ENCODE measurements at regions not wholly inside any gene's neighbourhood (a gene's known extent, or its start where the extent isn't known, plus 50 kb on each side); places are given as distances from the start of the nearest gene placed in this dataset.

DNA sequence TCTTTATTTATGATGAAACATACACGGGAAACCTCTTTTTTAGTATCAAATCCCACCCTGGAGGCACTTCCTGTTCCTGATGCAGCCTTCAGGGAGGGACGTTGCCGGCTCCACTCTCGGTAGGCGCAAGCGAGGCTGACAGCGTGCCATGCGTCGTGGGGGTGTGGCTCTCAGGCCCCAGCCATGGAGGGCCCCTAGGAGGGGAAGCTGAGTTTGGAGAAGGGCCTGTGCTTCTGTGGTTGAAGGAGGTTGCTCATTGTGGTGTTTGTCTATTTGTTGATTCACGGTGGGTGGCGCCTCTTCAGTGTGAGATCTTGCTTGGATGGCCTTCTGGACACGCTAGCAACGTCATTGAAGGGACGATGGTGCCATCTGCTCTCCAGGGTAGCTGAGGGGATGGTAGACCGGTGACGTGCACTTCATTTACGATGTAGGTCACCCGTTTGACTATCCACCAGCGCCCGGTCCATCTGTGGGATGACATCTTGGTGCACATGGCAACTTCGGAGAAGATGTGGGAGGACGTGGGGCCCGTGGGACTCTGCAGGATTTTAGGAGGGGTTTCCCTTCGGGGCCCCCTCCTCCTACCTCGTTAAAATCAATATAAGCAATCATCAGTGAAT lies 126.3 kb upstream of the RTL1 start (continued):
- TF ChIP-seq ZBTB33 (IDR thresholded peaks at IDR 0.05; ENCODE audit: borderline replicate concordance, low read depth): no peak

GRCh38 chr14:101030586-101030985 lies 127.1 kb upstream of the RTL1 start:
- CTCF ChIA-PET: no interaction called here
- no peaks in the 10 kb centered on the region for H3K36me3 ChIP-seq (replicated peaks in 1 of 2; ENCODE audit: control insufficient read depth in 1 of 2, insufficient read depth in 2 of 2, low read length in 1 of 2)
- WGBS (ENCODE audit: low lambda C conversion rate): 89% methylated on average over 3 of the region's 14 CpGs
- no peak for TF ChIP-seq JUND (IDR thresholded peaks at IDR 0.05)
- TF ChIP-seq ZBTB33 (IDR thresholded peaks at IDR 0.05; ENCODE audit: borderline replicate concordance, low read depth): no peak
- TF ChIP-seq EP300 (IDR thresholded peaks at IDR 0.05; ENCODE audit: borderline replicate concordance in 1 of 2, low read depth in 1 of 2, low read length in 1 of 2): no peak
- no peak for TF ChIP-seq CTCF (IDR thresholded peaks at IDR 0.05)
- TF ChIP-seq IRF3 (IDR thresholded peaks at IDR 0.05; ENCODE audit: low read depth, low read length): no peak
- no peak for TF ChIP-seq RAD21 (IDR thresholded peaks at IDR 0.05; ENCODE audit: low read length)
- TF ChIP-seq USF1 (IDR thresholded peaks at IDR 0.05; ENCODE audit: borderline replicate concordance, low read depth): no peak
- TF ChIP-seq EZH2phosphoT487 (IDR thresholded peaks at IDR 0.05; ENCODE audit: borderline replicate concordance, low read depth): no peak
- no peak for TF ChIP-seq FOXM1 (IDR thresholded peaks at IDR 0.05; ENCODE audit: low read depth)
- TF ChIP-seq REST (IDR thresholded peaks at IDR 0.05; ENCODE audit: low read depth, low read length): no peak
- TF ChIP-seq POLR2AphosphoS5 (IDR thresholded peaks at IDR 0.05; ENCODE audit: low read depth, low read length): no peak
- no peak for TF ChIP-seq ELF1 (IDR thresholded peaks at IDR 0.05)
- no peak for TF ChIP-seq RXRA (IDR thresholded peaks at IDR 0.05; ENCODE audit: borderline replicate concordance, low read depth)
- no peak for TF ChIP-seq GATA2 (CRISPR knock-in tag; IDR thresholded peaks at IDR 0.05)
- TF ChIP-seq GABPA (IDR thresholded peaks at IDR 0.05; ENCODE audit: low read depth): no peak
- no peak for TF ChIP-seq FOXJ3 (CRISPR knock-in tag; IDR thresholded peaks at IDR 0.05)
- no peak for TF ChIP-seq MAX (IDR thresholded peaks at IDR 0.05; ENCODE audit: low read depth)
- no peak for TF ChIP-seq FOSL2 (IDR thresholded peaks at IDR 0.05; ENCODE audit: borderline replicate concordance, low read depth)
- no peak for TF ChIP-seq SIN3A (IDR thresholded peaks at IDR 0.05; ENCODE audit: borderline replicate concordance, low read depth, low read length)

More at GRCh38 chr14:101030586-101030985, 127.1 kb upstream of the RTL1 start:
- no peaks in the 10 kb centered on the region for H3K79me2 ChIP-seq (ENCODE audit: insufficient read depth)
- no peaks in the 10 kb centered on the region for H3F3A ChIP-seq (replicated peaks; ENCODE audit: insufficient read depth)
- H3K9me2 ChIP-seq: no peaks in the 10 kb centered on the region
- no peaks in the 10 kb centered on the region for H3K27me3 ChIP-seq (ENCODE audit: insufficient read depth)
- H3K4me1 ChIP-seq (ENCODE audit: control insufficient read depth in 1 of 2, insufficient read depth in 2 of 2, low read depth in 1 of 2, low read length in 1 of 2): no peaks in the 10 kb centered on the region
- POLR2A ChIA-PET: no interaction called here
- H3K9me3 ChIP-seq: no peaks in the 10 kb centered on the region
- no peak overlapping the region for H3K4me2 ChIP-seq
- no peak overlapping the region for H2AFZ ChIP-seq (ENCODE audit: low read depth)
- no peak for DNase-seq
- H3K9ac ChIP-seq: no peak overlapping the region
- H4K20me1 ChIP-seq (ENCODE audit: insufficient read depth): no peaks in the 10 kb centered on the region
- no peak overlapping the region for H3K27ac ChIP-seq (ENCODE audit: low read depth in 2 of 2, low read length in 1 of 2)
- H3K4me3 ChIP-seq (ENCODE audit: low read depth in 2 of 2, low read length in 1 of 2): no peak overlapping the region

Data from SK-N-SH (cell line).